Activated naive CD8-positive, alpha-beta T cell (primary cell): ENCODE measurements at regions not wholly inside any gene's neighbourhood (a gene's known extent, or its start where the extent isn't known, plus 50 kb on each side); places are given as distances from the start of the nearest gene placed in this dataset.

Experiments used
- H3K27ac Mint-ChIP-seq: one replicate; pipeline ENCODE4 v1.8.0; 2021; ENCODE audit warnings: mixed read lengths
- H3K27me3 Mint-ChIP-seq: one replicate; pipeline ENCODE4 v1.8.0; 2021; ENCODE audit warnings: mixed read lengths
- H3K36me3 Mint-ChIP-seq: one replicate; pipeline ENCODE4 v1.8.0; 2021; ENCODE audit warnings: mixed read lengths
- H3K4me1 Mint-ChIP-seq: one replicate; pipeline ENCODE4 v1.8.0; 2021; ENCODE audit warnings: low read depth, mixed read lengths
- H3K4me3 Mint-ChIP-seq: one replicate; pipeline ENCODE4 v1.8.0; 2021; ENCODE audit warnings: mild to moderate bottlenecking, mixed read lengths
- H3K9me3 Mint-ChIP-seq: one replicate; pipeline ENCODE4 v1.8.0; 2021; ENCODE audit warnings: low read depth, mixed read lengths

DNA sequence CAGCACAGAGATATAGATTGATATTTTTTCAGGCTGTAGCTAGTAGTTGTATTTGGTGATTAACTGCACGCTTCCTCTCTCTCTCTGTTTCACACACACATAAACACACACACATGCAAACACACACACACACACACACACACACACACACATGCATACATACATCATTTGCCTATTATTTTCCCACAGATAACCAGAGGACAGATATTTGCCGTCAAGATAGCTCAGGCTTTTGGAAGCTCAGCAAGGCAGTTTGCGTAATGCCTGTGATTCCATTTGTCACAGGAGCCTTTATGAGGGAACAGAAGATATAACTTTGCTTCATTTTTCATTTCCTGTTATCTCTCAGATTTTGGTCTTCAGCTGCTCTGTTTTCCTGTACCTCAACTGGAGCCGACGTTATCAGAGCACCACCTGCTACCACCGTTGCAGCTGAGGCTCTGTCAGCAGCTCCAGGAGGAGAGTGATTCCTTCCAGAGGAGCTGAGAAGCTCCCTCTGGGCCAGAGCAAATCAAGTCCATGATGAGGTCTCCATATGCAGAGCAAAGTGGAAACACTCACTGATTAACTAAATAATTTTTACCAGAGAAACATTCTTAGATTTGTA, 341.9 kb upstream of the PIK3C3 start:
- Mint-ChIP-seq H3K27me3 (no peaks in the 10 kb centered on the region), H3K9me3 (no peaks in the 10 kb centered on the region), H3K27ac (no peak overlapping the region), H3K36me3 (no peaks in the 10 kb centered on the region), H3K4me3 (no peak overlapping the region), H3K4me1 (no peaks in the 10 kb centered on the region)

DNA sequence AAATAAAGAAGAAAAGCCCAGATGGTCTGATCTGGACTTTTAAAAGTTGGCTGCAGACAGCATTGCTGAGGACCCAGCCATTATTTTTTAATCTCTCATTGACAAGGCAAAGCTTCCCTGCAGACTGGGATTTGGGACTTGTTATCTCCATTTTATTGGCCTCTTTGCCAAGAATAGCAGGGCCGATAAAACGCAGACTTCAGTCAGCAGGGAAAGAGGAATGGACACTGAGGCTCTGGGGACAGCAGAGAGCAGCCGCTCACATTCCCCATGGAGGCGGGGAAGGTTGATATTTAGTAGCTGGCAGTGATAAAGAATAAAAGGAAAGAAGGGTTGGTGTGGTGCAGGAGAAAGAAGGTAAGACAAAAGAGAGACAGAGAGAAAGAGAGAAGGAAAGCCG, 350.1 kb upstream of the PIK3C3 start:
- no peak overlapping the region for H3K4me3 Mint-ChIP-seq
- H3K4me1 Mint-ChIP-seq = no peaks in the 10 kb centered on the region
- no peak overlapping the region for H3K27ac Mint-ChIP-seq
- no peaks in the 10 kb centered on the region for H3K9me3 Mint-ChIP-seq
- H3K36me3 Mint-ChIP-seq = no peaks in the 10 kb centered on the region
- H3K27me3 Mint-ChIP-seq = no peaks in the 10 kb centered on the region

DNA sequence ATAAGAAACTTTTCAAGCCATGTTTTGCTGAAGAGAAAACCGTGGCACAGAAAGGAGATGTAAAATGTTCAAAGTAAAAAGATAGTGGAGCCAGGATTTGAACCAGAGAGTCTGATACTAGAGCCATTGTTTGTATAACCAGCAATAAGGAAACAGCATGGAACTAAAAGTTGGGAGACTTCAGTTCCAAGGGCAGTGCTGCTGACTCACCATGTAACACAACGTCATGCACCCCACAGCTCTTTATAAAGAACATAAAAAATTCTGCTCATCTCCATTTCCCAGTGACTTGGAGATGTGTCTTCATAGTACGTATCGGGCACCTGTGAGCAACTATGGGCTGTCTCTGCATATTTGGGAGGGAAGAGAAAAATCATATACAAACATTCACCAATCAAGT, 353.0 kb upstream of the PIK3C3 start:
- no peaks in the 10 kb centered on the region for H3K36me3 Mint-ChIP-seq
- H3K9me3 Mint-ChIP-seq = no peaks in the 10 kb centered on the region
- H3K27me3 Mint-ChIP-seq = no peaks in the 10 kb centered on the region
- H3K27ac Mint-ChIP-seq = no peak overlapping the region
- no peak overlapping the region for H3K4me3 Mint-ChIP-seq
- no peaks in the 10 kb centered on the region for H3K4me1 Mint-ChIP-seq

DNA sequence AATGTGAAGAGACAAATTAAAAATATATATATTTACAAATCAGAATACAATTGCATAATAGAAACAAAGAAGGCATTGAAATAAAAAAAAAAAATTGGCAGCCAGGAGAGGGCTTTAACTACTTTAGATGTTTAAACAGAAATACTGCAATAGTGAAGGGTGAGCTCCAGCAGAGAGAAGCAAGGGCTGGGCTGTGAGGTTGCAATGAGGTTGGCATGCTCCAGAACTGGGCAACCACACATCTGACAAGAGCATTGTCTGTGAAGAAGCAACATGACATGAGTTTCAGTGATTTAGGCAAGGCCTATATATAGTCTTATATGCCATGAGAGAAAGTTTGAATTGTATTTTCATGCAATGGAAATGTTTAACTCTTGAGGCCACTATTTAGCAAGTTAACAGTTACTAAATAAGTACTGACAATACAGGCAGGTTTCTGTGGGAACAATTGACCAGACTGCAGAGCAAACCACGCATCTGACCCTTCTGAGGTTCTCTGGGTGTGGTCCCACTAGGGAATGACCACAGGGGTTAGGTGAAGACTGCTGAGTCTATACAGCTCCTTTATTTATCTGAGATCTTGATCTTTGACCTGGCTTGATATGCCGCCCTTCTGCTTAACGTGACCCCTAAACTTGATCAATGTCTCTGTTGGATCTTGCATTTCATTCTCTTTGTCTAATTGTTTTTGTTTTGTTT, 354.2 kb upstream of the PIK3C3 start:
- H3K9me3 Mint-ChIP-seq = no peaks in the 10 kb centered on the region
- H3K36me3 Mint-ChIP-seq = no peaks in the 10 kb centered on the region
- H3K27ac Mint-ChIP-seq = no peak overlapping the region
- no peaks in the 10 kb centered on the region for H3K4me1 Mint-ChIP-seq
- H3K27me3 Mint-ChIP-seq = no peaks in the 10 kb centered on the region
- no peak overlapping the region for H3K4me3 Mint-ChIP-seq

DNA sequence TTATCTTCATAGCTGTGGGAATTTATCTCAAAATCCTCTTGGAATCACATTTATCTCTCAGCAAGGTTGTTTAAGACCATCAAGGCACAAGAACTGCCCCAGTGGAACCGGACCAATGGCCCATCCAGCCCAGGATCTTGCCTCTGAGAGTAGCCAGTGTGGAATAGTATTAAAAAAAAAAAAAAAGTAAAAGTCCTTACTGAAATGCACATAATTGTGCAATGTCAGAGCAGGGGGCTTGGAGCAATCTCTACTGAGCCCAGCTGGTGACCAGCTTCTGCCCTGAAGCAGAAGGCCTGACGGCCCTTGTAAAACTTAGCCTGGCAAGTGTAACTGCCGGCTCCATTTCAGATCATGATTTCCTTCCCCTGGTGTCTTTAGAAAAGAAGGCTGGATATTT, 355.6 kb upstream of the PIK3C3 start:
- H3K36me3 Mint-ChIP-seq = no peaks in the 10 kb centered on the region

DNA sequence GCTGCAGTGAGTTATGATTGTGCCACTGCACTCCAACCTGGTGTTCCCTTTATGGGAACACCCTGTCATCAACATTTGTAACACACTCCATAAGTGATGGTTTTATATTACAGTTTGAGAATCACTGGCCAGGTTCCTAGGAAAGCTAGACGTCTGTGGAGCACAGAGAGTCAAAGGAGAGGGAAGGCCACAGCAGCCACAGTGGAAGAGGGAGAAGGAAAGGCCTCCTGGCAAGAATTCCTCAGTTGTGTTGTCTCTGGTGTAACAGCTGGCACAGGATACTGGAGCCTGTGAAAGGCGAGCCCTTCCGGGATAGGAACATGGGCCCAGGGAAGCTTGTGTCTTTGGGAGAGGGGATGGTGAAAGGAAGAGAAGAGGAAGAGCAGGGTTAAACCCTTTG, 360.5 kb upstream of the PIK3C3 start:
- Mint-ChIP-seq H3K27ac (no peak overlapping the region), H3K9me3 (no peaks in the 10 kb centered on the region), H3K27me3 (no peaks in the 10 kb centered on the region), H3K4me1 (no peaks in the 10 kb centered on the region), H3K36me3 (no peaks in the 10 kb centered on the region), H3K4me3 (no peak overlapping the region)

More for the DNA sequence above, 355.6 kb upstream of the PIK3C3 start:
- Mint-ChIP-seq H3K27ac (no peak overlapping the region), H3K27me3 (no peaks in the 10 kb centered on the region), H3K9me3 (no peaks in the 10 kb centered on the region), H3K4me1 (no peaks in the 10 kb centered on the region), H3K4me3 (no peak overlapping the region)

DNA sequence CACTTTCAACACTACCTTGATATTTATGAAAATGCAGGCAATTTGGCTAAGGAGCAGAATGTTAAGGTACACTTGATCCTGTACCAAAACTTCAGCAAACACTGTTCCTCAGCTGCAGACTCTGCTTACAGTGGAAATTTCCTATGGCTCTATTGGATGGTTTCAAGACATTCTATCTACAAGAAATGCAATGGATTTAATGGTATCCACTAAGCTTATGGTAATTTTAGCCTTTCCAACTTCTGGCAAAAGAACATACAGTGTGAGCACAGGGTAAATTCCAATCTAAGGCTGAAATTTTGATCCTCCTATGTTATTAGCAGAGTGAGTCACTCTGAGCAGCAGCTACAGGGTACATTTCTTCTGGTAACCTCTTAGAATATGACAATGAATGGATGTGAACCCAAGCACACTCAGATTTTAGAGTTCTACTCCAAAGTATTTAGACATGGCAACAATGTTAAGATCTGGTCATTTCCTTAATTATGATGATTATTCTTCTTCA, 361.8 kb upstream of the PIK3C3 start:
- Mint-ChIP-seq H3K36me3 (no peaks in the 10 kb centered on the region), H3K27ac (no peak overlapping the region), H3K4me1 (no peaks in the 10 kb centered on the region), H3K9me3 (no peaks in the 10 kb centered on the region), H3K27me3 (no peaks in the 10 kb centered on the region), H3K4me3 (no peak overlapping the region)

DNA sequence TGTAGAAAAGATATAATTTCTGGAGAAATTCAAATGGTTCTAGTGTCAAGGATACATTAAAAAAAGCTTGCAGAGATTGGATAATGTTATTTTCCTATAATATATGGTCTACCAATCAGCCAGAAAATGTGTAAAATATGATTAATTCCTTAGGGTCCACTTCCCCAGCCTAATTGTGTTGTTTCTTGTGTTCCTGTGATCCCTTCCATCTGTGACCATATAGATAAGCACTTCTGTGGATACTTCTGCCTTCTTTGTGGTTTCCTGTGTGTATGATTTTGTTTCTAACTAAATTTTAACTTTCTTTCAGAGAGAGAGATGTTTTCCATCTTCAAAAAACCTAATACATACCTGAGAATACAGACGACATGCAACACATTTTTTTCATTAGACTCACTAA, 367.1 kb upstream of the PIK3C3 start:
- H3K4me3 Mint-ChIP-seq = no peak overlapping the region
- H3K9me3 Mint-ChIP-seq = no peaks in the 10 kb centered on the region
- no peak overlapping the region for H3K27ac Mint-ChIP-seq
- no peaks in the 10 kb centered on the region for H3K4me1 Mint-ChIP-seq
- no peaks in the 10 kb centered on the region for H3K27me3 Mint-ChIP-seq
- no peaks in the 10 kb centered on the region for H3K36me3 Mint-ChIP-seq

DNA sequence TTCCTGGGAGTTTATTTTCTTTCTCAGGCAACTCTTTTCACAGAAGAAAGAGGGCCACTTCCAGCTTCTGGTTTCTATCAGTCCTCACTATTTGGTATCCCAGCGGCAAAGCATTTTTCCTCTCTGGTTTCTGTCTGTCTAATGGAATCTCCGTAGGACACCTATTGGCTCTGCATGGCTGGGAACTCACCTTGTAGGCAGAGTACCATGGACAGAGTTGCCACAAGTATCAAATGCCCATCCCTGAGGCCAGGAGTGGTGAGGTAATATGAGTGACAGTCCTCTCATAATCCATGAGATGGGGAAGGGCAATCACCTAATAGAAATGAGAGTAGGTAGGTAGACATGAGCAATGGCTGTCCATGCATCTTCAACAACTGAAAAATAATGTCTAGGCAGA, 369.5 kb upstream of the PIK3C3 start:
- no peak overlapping the region for H3K27ac Mint-ChIP-seq
- H3K4me1 Mint-ChIP-seq = no peaks in the 10 kb centered on the region
- no peaks in the 10 kb centered on the region for H3K36me3 Mint-ChIP-seq

DNA sequence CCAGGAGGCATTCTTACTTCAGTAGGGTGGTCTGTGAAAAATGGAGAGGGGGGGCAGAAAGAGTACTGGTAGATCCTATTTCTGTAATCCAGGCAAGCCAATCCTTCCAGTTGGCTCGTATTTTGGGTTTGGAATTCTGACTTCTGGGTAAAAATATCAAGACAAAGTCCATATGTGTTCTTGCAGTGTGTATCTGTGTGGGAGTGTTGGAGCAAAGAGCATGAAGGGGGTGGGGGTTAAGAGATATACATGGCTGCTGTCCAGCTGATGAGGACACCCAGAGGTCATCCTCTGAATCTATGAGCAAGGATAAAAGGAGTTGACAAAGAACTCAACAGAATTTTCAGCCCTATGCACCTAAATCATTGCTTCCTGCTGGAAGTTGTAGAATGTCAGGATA, 375.8 kb upstream of the PIK3C3 start:
- no peaks in the 10 kb centered on the region for H3K36me3 Mint-ChIP-seq
- H3K4me3 Mint-ChIP-seq = no peak overlapping the region
- H3K27me3 Mint-ChIP-seq = no peaks in the 10 kb centered on the region
- H3K27ac Mint-ChIP-seq = no peak overlapping the region
- H3K9me3 Mint-ChIP-seq = no peaks in the 10 kb centered on the region
- H3K4me1 Mint-ChIP-seq = no peaks in the 10 kb centered on the region

More for the DNA sequence above, 369.5 kb upstream of the PIK3C3 start:
- Mint-ChIP-seq H3K4me3 (no peak overlapping the region), H3K27me3 (no peaks in the 10 kb centered on the region), H3K9me3 (no peaks in the 10 kb centered on the region)

DNA sequence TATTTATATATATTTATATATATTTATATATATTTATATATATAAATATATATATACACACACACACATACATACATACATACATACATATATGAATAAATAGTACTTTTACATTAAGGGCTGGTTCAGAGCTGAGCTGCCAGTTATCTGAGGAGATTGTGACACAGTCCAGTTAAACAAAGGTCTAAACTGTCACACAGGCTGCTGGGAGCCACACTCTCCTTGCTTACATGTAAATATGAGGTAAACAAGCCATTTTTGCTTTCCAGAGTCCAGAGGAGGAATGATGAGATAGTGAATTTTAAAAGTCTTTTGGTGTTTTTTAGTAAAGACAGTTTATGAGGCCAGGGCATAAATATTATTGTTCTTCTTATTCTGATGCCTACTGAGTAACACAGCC, 377.5 kb upstream of the PIK3C3 start:
- H3K36me3 Mint-ChIP-seq = no peaks in the 10 kb centered on the region
- no peak overlapping the region for H3K27ac Mint-ChIP-seq
- H3K4me1 Mint-ChIP-seq = no peaks in the 10 kb centered on the region
- H3K9me3 Mint-ChIP-seq = no peaks in the 10 kb centered on the region
- H3K4me3 Mint-ChIP-seq = no peak overlapping the region
- no peaks in the 10 kb centered on the region for H3K27me3 Mint-ChIP-seq

DNA sequence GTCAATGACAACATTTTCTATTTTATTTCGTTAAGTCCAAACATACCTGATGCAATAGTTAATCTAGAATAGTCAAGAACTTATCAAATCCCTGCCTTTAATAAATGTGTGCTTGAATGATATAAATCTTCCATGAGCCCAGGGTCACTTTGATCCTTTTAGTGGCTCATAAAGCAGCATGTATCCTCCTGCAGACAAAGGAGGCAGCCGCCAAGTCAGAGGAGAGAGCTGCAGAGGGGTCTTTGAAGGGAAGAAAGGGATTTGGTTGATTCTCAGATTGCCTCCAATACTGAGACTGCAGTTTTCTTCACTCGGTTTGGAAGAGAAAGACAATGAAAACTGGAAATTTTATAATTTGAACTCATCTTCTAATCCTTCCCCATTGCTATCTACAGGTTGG, 378.4 kb upstream of the PIK3C3 start:
- Mint-ChIP-seq H3K4me1 (no peaks in the 10 kb centered on the region), H3K36me3 (no peaks in the 10 kb centered on the region), H3K27me3 (no peaks in the 10 kb centered on the region), H3K9me3 (no peaks in the 10 kb centered on the region), H3K4me3 (no peak overlapping the region), H3K27ac (no peak overlapping the region)

DNA sequence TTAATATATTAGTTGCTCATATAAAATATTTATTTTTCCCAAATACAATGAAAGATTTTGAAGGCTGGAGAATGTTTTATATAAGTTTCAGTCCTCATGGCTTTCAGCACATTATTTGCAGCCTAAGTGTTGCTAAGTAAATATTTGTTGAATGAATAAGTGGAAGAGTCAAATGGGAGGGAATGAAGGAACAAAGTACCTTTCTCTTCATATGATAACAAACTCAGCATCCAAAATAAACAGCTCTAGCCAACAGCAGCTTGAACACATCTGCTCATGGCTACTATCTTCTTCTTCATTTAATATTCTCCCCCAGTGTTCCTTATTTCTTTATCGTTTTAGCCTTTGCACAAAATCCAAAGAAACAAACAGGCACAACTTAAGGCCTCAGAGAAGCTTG, 385.2 kb upstream of the PIK3C3 start:
- Mint-ChIP-seq H3K4me1 (no peaks in the 10 kb centered on the region), H3K27ac (no peak overlapping the region)

DNA sequence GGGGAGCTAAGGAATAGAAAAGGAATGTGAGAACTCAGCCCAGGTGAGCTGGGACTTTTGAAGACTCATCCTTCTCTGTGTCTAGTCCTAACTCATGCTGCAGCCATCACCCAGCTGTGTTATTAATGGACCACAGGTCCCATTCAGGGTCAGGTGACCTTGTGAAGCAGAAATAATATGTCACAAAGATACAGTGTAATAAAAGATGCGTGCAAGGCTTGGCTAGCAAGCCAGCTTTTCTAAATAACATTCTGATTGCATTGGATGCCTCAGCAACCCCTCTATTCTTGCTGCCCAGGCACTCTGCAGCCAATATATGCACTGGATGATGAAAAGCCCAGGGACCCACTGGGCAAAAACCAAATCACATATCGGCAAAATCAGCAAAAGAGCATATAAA, 393.1 kb upstream of the PIK3C3 start:
- Mint-ChIP-seq H3K36me3 (no peaks in the 10 kb centered on the region), H3K27me3 (no peaks in the 10 kb centered on the region), H3K4me3 (no peak overlapping the region), H3K9me3 (peaks cover 2% of the 10 kb centered on the region), H3K27ac (no peak overlapping the region), H3K4me1 (no peaks in the 10 kb centered on the region)

More for the DNA sequence above, 385.2 kb upstream of the PIK3C3 start:
- Mint-ChIP-seq H3K27me3 (no peaks in the 10 kb centered on the region), H3K36me3 (no peaks in the 10 kb centered on the region), H3K4me3 (no peak overlapping the region), H3K9me3 (peaks cover 3% of the 10 kb centered on the region)

DNA sequence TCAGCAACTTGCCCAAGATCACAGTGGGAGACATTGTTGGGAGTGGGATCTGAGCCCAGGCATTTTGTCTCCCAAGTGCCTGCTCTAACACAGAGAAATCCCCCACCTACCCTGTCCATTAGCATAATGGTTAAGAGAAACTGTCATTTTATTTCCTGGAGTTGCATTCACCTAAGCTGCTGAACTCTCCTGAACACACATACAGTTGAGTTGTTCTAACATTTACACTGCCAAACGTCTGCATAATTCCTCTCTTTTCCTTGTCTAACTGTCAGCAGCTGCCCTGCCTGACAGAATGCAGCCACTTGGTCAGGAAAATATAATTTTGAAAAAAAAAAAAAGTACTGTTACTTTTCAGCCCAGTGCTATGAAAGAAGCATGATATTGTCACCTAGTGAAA, 396.3 kb upstream of the PIK3C3 start:
- no peaks in the 10 kb centered on the region for H3K9me3 Mint-ChIP-seq
- no peaks in the 10 kb centered on the region for H3K4me1 Mint-ChIP-seq
- no peaks in the 10 kb centered on the region for H3K27me3 Mint-ChIP-seq
- no peak overlapping the region for H3K27ac Mint-ChIP-seq
- no peaks in the 10 kb centered on the region for H3K36me3 Mint-ChIP-seq
- no peak overlapping the region for H3K4me3 Mint-ChIP-seq

DNA sequence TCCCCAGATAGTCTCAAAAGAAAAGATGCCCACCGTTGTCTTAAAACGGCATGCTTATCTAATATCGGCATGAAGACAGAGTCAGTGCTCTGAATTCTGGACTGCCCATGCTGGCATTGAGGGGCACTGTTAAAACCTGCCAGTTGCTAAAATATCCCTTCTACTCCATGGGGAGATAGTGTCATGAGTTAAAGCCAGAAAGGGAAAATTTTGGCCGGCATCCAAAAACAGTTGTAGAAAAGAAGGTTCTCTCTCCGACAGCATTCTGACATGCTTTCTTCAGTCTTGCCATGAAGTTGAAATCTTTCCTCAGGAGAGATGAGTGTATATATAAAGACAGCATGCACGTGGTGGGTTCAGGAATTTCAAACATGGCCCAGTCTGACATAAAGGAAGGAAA, 401.3 kb upstream of the PIK3C3 start:
- Mint-ChIP-seq H3K4me1 (no peaks in the 10 kb centered on the region), H3K9me3 (no peaks in the 10 kb centered on the region), H3K4me3 (no peak overlapping the region), H3K27ac (no peak overlapping the region), H3K27me3 (no peaks in the 10 kb centered on the region), H3K36me3 (no peaks in the 10 kb centered on the region)
